Activated T-cell treated with anti-CD3 and anti-CD28 coated beads for 1 hour (primary cell): ENCODE measurements at regions not wholly inside any gene's neighbourhood (a gene's known extent, or its start where the extent isn't known, plus 50 kb on each side); places are given as distances from the start of the nearest gene placed in this dataset.
"Not testable (repeated sequence)": the region's sequence is repeated elsewhere in the genome, so short reads cannot be mapped to it uniquely, and the experiment has no call there.

Experiments
- DNase-seq: peaks from one replicate; pipeline ENCODE4 v3.0.0-alpha.2; 2020; ENCODE audit warnings: low read depth

GRCh38 chr9:18296702-18297055, 177.3 kb upstream of the ADAMTSL1 start:
- DNase-seq = no peak

GRCh38 chr9:18297056-18297841, 176.7 kb upstream of the ADAMTSL1 start:
- no peak for DNase-seq

GRCh38 chr9:18299449-18299848, 174.5 kb upstream of the ADAMTSL1 start:
- DNase-seq = no peak

- not testable (repeated sequence) for DNase-seq
These were observed 168.7 kb upstream of the ADAMTSL1 start for GRCh38 chr9:18305167-18305806.

- DNase-seq = no peak
These were observed 159.6 kb upstream of the ADAMTSL1 start for GRCh38 chr9:18314316-18314715.

GRCh38 chr9:18317896-18318295, 156.1 kb upstream of the ADAMTSL1 start:
- no peak for DNase-seq

- no peak for DNase-seq
These were observed 154.0 kb upstream of the ADAMTSL1 start for GRCh38 chr9:18319918-18320445.

GRCh38 chr9:18324928-18325745, 148.8 kb upstream of the ADAMTSL1 start:
- no peak for DNase-seq

- not testable (repeated sequence) for DNase-seq
These were observed 148.3 kb upstream of the ADAMTSL1 start for GRCh38 chr9:18325746-18326011.

- no peak for DNase-seq
These were observed 146.8 kb upstream of the ADAMTSL1 start for GRCh38 chr9:18327121-18327520.

- DNase-seq = no peak
These were observed 143.3 kb upstream of the ADAMTSL1 start for GRCh38 chr9:18330401-18331309.

GRCh38 chr9:18331310-18331684, 142.7 kb upstream of the ADAMTSL1 start:
- no peak for DNase-seq

GRCh38 chr9:18331808-18332209, 142.1 kb upstream of the ADAMTSL1 start:
- no peak for DNase-seq

GRCh38 chr9:18333157-18333556, 140.8 kb upstream of the ADAMTSL1 start:
- no peak for DNase-seq

- no peak for DNase-seq
These were observed 138.1 kb upstream of the ADAMTSL1 start for GRCh38 chr9:18335825-18336224.

GRCh38 chr9:18338042-18338441, 135.9 kb upstream of the ADAMTSL1 start:
- no peak for DNase-seq

GRCh38 chr9:18343784-18344183, 130.2 kb upstream of the ADAMTSL1 start:
- no peak for DNase-seq

GRCh38 chr9:18346745-18347144, 127.2 kb upstream of the ADAMTSL1 start:
- DNase-seq = no peak

GRCh38 chr9:18347386-18348082, 126.4 kb upstream of the ADAMTSL1 start:
- DNase-seq = no peak

GRCh38 chr9:18348083-18348475, 125.9 kb upstream of the ADAMTSL1 start:
- DNase-seq = no peak

- DNase-seq = no peak
These were observed 124.4 kb upstream of the ADAMTSL1 start for GRCh38 chr9:18349530-18349929.
